ENCODE measurements at regions not wholly inside any gene's neighbourhood (a gene's known extent, or its start where the extent isn't known, plus 50 kb on each side); places are given as distances from the start of the nearest gene placed in this dataset.

GRCh38 chr6:68045193-68045592, 589.9 kb upstream of the ADGRB3 start:
- TF ChIP-seq, protein P1, sequence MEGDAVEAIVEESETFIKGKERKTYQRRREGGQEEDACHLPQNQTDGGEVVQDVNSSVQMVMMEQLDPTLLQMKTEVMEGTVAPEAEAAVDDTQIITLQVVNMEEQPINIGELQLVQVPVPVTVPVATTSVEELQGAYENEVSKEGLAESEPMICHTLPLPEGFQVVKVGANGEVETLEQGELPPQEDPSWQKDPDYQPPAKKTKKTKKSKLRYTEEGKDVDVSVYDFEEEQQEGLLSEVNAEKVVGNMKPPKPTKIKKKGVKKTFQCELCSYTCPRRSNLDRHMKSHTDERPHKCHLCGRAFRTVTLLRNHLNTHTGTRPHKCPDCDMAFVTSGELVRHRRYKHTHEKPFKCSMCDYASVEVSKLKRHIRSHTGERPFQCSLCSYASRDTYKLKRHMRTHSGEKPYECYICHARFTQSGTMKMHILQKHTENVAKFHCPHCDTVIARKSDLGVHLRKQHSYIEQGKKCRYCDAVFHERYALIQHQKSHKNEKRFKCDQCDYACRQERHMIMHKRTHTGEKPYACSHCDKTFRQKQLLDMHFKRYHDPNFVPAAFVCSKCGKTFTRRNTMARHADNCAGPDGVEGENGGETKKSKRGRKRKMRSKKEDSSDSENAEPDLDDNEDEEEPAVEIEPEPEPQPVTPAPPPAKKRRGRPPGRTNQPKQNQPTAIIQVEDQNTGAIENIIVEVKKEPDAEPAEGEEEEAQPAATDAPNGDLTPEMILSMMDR (IDR thresholded peaks at IDR 0.05; ENCODE audit: low read depth, low read length) = no peak
- TF ChIP-seq EZH2phosphoT487 (IDR thresholded peaks at IDR 0.05; ENCODE audit: low read depth) = no peak
